HG03469 (cell line): ENCODE measurements at regions not wholly inside any gene's neighbourhood (a gene's known extent, or its start where the extent isn't known, plus 50 kb on each side); places are given as distances from the start of the nearest gene placed in this dataset.

Experiments
- ATAC-seq: cut with Tn5 transposase; IDR thresholded peaks from one replicate; pipeline ENCODE4 v1.9.1; 2021; ENCODE audit warnings: mild to moderate bottlenecking, moderate library complexity, moderate number of reproducible peaks; ENCODE audit not compliant: unreplicated experiment

DNA sequence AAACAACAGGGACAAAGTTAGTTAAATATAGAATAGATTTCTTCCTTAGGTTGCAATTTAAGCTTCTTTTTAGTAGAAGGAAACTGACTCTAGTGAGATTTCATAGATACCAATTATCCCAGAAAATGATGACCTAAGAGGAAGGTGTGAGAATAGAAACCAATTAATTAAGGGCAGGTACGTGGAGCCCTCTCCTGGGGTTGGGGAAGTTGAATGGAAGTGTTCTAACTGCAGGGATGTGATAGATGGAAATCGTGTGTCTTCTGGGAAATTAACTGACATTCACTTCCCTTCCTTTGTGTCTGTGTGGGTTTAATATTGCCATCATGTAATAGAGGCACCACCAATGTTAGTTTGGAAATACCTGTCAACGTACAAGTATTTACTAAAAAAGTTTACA lies 204.1 kb upstream of the ANK2 start:
- no peak for ATAC-seq

DNA sequence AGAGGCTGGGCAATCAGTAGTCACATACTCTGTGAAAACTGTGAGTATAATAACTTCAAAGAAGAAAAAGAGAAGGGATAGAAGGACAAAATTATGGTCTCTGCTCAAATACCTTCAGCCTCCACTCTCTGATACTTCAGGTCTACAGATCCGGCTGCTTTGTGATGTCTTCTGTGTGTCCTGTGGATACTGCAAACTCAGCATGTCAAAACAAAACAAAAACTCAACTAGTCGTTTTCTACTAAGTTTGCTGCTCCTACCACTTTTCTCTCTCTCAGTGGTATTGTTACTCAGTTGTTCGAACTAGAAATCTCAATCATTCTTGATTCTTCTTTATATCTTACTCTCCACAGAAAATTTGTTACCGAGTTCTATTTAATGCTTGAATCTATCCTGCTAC lies 202.4 kb upstream of the ANK2 start:
- no peak for ATAC-seq

DNA sequence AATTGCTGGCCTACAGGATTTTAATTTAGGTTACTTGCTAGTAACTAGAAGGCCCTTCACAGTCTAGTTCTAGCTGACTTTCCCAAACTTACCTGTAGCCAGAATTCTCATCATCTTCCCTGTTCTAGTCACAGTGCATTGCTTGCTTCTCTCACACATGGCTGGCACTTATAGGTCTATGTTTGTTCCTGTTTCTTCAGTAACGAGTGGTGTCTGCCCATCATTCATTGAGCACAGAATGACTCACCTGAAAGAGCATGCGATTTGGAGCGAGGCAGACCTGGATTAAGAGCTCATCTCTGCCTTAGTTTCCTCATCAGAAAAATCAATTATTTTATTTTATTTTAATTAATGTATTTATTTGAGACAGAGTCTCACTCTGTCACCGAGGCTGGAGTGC lies 201.7 kb upstream of the ANK2 start:
- no peak for ATAC-seq

DNA sequence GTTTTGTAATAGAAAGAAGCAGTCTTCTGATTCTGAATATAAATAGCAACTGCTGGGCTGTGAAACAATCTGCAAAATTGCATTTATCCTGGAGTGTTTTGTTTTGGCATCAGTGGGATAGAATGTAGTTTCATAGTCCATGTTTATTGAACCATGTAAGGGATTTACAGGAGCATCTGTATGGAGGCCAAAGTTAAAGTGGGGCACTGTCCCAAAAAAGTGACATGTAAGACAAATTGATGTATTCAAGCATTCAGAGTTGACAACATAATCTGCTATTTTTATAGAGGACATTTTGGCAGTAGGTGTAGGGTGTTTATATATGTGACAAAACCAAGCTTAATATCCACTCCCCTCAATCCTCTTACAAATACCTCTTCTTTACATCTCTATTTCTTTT lies 200.5 kb upstream of the ANK2 start:
- no peak for ATAC-seq

DNA sequence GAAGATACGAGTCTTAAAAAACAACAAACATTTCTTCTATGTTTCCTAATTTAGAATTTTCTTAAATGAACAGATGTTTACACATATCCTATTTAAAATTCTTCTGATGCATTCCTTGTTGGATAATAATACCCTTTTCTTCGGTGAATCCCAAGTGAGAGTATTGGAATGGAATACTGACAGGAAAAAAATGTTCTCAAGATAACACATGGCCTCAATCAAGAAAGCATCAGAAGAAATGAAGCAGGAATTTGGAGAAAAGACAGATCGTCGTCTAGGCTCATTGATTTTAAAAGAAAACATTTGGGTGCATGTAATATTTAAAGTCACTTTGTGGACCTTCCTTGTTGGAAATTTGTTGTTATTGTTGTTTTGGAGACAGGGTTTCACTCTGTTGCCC lies 196.9 kb upstream of the ANK2 start:
- ATAC-seq, result no peak

DNA sequence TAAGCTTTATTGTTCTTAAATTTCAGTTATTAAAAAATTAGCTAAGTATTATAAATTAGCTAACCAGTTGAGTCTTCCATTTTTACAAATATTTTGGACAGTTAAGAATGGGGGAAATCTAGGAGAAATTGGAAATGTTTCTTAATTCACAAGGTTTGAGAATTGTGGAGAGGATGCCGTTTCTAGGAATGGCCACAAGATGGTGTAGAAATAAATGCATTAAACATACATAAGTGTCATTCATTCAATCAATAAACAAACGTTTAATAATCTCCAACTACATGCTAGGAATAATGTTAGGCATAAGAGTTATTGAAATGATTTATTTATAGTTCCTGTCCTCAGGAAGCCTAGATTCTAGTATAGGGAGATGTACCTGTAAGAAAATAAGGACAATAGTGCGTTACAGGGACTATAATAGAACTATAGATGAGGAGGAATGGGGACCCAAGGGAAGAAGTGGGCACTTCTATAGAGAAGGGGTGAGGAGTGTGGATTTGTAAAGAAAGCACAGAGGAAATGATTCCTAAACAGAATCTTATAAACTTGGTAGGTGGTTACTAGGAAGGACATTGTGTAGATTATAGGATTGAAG lies 195.7 kb upstream of the ANK2 start:
- no peak for ATAC-seq

DNA sequence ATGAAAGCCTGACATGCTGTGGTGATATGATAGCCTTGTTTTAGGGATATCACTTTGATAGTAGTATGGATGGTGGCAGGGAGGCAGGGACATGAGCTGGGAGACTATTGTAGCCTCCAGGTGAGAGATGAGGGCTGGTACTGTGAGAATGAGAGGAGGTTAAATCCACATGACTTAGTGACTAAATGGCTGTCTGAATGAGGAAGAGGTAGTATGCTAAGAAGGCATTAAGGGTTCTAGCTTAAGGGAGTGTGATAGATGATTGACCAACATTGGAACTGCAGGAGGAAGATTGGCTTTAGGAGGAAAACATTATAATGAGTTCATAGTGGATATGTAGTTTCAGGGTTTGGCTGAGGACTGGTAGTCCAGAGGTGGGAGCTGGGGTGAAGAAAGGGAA lies 195.0 kb upstream of the ANK2 start:
- ATAC-seq, result no peak

DNA sequence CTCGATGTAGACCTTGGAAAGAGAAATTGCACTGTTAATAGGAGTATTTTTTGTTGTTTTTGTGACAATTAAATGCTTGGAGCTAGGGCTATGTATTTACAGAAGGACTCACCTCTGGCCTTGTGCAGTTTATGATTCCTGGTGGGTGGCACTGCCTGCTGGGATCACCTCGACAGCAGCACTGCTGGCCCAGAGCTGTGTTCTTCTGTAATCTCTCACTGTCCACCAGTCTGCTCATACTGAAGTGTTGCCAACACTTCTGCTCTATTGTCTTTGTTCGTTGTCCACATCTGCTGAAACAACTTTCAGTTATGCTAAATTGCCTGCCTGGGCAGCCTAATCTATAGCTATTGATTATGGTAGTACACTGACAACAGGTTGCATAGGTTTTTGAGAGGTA lies 194.4 kb upstream of the ANK2 start:
- no peak for ATAC-seq

DNA sequence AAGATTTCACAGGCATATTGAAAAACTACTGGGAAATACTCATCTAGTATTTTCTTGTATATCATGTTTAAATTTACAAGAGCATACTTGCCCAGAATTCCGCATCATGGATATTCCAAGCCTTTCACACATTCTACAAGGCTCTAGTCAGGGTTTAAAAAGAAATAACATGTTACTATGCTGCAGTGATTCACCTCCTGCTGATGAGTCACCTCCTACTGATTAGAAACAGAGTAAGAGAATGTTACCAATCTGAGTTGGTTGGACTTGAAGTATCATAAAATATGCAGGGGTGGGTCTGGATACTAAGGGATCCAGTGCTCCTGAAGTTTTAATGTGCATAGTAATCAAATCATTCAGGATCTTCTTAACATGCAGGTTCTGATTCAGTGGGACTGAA lies 192.0 kb upstream of the ANK2 start:
- no peak for ATAC-seq

DNA sequence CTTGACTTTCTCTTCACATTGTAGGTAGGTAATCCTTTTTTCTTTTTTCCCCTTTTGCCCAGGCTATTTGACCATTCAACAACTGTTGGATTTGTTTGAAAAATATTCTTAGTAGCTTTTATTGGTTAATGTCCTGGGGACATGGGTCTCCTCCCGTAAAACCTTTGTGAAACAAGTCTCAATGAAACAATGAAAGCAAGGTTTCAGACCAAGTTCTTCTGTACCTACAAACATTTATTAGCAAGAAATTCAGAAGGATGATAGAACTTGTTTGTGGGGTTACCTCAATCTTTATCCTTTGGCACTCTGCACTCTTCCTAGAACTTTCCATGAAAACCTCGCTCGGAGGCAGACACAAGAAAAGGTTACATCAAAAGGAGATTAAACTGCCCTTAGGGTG lies 190.7 kb upstream of the ANK2 start:
- no peak for ATAC-seq

DNA sequence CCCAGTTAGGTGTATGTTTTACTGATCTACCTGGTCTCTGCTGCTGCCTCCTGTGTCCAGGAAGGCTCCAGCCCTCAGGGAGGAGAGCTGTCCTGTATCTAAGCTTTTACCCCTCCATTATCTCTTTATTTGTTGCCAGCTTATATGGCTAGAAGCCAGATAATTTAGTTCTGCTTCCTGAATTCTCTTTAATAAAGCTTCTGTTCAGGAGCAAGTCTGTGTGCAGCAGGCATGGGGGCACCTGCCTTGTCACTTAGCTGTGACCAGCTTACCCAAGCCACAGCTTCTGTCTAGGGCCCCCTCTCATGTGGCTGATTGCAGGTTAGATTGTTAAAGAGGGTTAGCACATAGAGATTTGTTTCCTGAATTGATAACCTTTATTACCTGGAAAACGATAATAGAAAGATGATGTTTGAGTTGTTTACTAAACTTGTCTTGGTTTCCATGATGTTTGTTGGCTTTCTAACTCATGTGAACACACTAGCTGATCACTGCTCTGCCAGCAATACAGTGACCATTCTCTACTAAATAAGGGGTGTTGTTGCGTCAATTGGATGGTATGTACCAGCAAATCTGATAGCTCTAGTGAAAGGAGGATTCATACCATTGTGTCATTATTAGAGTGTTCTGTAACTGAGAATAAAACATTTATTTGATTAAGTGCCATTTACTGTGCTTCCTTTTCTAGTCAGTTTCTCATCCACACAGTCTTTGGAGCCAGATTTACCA lies 189.8 kb upstream of the ANK2 start:
- ATAC-seq, result no peak

DNA sequence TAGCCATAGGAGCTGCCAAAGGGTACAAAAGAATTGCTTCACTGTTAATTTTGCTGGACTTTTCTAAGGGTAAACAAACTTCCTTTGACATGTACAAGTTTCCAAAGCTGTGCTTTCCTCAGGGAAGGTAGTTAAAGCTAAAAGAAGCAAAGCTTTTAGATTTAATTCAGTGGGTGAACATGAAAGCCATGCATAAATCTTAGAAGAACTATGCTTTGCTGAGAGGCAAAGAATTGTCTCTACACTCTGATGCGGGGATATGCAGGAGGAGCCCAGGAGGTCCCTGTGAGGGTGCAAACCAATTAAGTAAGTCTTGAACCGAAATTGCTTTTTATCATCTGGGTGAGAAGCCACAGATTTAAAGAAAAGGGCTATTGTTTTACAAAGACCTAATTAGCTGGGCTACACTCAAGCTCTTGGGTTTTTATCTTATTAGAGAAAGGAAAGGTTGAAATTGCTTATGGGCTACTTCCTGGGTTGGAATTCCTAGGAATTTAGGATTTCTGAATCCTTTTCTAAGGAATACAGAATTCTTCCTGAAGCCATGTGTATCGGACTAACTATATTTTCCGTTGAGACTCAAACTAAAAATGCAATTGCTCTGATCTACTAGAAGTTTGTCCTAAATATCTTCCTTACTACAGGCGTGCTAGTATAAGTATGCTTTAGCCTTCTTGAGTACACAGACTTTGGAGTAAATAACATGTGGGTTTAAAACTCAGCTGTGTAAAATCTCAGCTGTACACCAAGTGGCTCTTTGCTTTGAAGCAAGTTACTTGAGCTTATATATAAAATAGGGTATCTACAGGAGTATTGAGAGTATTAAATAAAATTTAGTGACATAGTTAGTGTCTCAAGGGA lies 188.4 kb upstream of the ANK2 start:
- ATAC-seq, result no peak

DNA sequence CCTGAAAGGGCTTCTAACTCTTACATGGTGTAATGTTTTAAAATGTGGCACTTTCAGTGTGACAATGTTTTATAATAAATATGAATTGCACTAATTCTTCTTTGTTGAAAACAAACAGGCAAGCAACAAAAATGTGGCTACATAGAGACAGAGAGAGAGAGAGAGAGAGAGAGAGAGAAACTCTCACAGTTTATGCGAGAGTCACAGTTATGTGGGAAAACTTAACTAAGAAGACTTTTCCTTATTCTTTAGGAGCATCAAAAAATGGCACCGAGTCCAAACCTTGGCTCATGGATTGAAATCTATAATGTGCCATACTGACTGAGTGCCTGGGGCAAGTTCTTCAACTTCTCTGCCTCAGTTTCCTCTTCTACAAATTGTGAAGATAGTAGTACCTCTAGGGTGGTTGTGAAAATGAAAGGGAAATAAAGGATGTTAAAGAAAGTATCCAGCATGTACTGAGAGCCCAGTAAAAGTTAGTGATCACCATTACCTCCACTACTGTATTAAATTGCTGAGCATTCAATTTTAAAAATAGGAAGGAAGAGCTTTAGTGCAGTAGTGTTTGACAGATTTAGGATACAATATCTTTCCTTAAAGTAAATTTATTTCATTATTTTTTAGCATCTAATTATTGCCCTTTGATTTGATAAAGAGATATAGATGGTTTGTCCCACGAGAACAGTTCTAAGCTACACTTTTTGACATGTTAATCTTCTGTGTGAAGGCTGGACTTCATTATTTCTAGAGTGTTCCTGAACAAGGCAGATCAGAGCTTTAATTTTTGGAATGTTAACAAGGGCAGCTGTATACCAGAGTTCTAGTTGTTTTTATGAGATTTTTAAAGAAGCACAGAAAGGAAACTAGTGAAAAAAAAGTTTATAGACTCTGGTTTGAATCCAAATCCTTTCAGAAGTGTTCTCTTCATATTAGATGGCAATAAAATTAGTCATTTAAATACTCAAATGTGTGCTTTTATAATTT lies 187.5 kb upstream of the ANK2 start:
- ATAC-seq, result no peak

DNA sequence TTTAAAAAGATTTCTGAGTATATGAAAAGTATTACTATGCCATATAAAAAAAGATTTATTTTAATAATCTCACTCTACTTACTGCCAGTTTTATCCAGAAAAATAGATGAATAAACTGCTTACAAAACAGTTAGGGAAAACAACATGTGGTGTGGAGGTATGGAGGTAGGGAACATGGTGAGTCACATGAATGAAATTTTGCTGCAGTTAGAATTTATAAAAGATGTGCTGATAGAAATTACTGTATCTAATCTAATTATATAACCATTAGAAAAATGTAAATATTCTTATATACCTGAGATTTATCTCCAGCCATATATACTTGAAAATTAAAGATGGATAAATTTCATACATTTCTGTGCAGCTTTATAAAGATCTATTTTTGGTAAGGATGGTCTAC lies 184.0 kb upstream of the ANK2 start:
- ATAC-seq, result no peak

DNA sequence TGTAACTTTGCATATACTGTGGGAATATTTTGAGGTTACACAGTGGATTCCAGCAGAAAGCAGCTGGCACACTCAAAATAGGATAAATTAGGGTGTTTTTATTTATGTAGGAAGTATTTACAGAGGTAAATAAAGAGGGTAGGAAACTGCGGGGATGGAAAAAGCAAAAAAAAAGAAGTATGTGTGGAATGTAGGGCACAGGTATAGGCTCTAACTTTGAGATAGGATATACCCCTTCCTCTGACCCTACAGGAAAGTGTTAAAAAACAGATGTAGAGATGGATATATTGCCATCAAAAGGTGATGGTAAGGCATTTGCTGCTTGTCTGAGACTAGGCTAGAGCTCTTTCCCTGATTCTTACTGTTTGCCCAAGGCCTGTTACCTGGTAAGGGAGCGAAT lies 173.1 kb upstream of the ANK2 start:
- ATAC-seq, result no peak

DNA sequence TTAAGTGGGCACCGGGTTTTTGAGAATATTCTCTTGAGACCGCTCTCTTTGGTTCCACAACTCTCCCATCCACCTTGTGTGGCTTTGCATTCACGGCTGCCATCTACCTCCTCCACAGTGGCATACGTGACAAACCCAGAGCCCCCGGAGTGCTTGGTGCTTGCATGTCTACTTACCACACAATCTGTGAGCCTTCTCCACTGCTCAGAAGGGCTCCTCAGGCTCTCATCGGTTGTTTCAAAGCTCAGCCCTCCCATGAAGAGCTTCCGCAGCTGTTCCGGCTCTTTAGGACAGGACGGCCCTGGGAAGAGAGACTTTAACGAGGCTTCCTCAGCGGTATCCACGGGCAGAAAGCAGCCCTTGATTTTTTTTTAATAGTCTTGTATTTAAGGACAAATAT lies 167.6 kb upstream of the ANK2 start:
- no peak for ATAC-seq

DNA sequence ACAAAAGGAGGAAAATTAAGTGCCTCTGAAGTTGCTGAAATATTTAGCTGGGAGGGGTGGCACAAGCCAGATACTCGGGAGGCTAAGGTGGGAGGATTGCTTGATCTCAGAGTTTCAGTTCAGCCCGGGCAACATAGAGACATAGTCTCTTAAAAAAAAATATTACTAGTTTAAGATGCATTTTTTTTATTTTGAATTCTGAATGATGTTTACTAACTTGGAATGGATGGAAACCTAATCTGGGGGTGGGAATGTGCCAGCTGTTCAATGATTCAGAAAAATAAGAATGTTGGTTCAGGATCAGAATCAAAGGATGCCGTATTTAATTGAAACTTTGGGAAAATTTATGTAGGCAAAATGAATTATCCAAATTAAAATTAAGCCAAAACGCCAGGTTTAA lies 167.2 kb upstream of the ANK2 start:
- no peak for ATAC-seq

DNA sequence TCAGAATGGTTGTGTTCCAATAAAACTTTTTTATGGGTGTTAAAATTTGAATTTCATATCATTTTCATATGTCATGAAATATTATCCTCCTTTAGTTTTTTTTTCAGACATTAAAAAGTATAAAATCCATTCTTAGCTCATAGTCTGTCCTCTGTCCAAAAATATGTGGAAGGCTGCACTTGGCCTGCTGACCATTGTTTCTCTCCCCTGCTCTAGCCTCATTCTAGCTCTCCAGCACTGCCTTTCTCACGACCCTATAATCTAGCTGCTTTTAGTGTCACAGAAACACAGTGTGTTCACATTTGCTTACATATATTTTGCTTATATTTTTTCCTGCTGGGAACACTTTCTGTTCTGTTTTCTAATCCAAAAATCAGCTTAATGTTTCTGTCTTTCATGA lies 165.0 kb upstream of the ANK2 start:
- ATAC-seq, result no peak

DNA sequence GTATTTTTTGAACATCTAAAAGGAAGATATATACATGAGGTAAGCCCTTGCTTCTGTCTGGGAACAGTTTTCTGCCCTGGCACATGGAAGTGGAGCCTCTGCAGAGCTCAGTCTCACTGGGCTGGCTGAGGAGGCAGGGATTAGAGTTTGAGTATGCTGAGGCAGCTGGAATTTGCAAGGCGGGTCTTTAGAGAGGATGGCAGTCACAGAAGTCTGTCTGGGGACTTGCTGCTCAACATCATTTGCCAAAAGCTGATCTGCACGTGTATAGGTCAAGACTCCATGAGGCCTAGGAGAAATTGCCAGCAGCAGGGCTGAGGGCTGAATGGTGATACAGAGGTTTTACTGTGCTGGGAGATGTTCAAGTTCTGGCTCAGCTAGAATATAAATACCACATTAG lies 163.6 kb upstream of the ANK2 start:
- ATAC-seq, result no peak

DNA sequence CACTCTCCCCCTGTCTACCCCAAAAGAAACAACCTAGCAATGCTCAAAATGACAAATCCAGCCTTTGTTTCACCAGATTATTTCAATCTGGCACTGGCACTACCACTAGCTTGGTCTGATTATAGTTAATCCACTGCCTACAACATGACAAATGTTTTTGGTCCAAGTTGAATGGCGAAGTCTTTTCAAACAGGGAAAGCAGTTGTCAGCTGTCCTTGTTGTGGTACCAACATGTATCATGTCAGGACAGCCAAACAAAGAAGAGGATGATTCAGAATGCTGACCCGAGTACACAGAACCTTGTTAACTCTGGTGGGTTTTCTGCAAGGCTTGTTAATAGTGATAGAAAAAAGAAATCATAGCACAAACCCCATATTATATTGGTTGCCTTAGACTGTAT lies 160.8 kb upstream of the ANK2 start:
- no peak for ATAC-seq

DNA sequence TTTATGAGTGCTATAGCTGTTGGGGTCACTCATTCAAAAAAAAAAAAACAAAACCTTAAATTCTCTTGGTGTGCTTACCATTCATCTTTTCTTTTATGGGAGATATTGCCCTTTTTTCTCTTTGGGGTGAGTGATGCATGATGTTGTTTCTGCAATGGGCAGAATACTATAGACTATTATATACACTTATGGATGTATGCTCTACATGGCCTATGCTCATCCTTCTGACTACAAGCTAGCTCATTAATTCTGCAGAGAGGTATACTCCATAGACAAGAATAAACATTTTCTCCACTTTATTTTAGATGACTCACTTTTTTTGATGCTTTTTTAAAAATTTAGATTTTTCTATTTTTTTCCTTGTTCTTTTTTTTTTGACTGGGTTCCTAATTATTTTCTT lies 160.3 kb upstream of the ANK2 start:
- ATAC-seq, result no peak
